DND-41 (cell line): ENCODE measurements at regions not wholly inside any gene's neighbourhood (a gene's known extent, or its start where the extent isn't known, plus 50 kb on each side); places are given as distances from the start of the nearest gene placed in this dataset.

Source experiments
- ATAC-seq: fragments of 200-7000 bp; cut with Tn5 transposase; 3 replicates; pipeline ENCODE4 v1.9.1; 2021; ENCODE audit warnings: low read depth; ENCODE audit not compliant: insufficient read depth
- DNase-seq: peaks from one replicate; pipeline ENCODE4 v3.0.0-alpha.2; 2020
- H2AFZ ChIP-seq: 2 replicates; pipeline ENCODE4 v1.6.0; 2012; ENCODE audit warnings: low read depth, low read length
- H3K27ac ChIP-seq: 2 replicates; pipeline ENCODE4 v1.5.1; 2012; ENCODE audit warnings: low read length, inconsistent platforms
- H3K27me3 ChIP-seq: fragments of 200-600 bp; sonication (generic); 2 replicates; pipeline ENCODE4 v1.6.0; 2012; ENCODE audit warnings: low read length, mild to moderate bottlenecking, inconsistent platforms; ENCODE audit not compliant: insufficient read depth, poor library complexity
- H3K36me3 ChIP-seq: 2 replicates; pipeline ENCODE4 v1.5.1; 2012; ENCODE audit warnings: low read length, inconsistent platforms; ENCODE audit not compliant: insufficient read depth
- H3K4me1 ChIP-seq: 2 replicates; pipeline ENCODE4 v1.5.1; 2012; ENCODE audit warnings: mild to moderate bottlenecking, low read length; ENCODE audit not compliant: insufficient read depth
- H3K4me2 ChIP-seq: 2 replicates; pipeline ENCODE4 v1.6.0; 2012; ENCODE audit warnings: mild to moderate bottlenecking, moderate library complexity, low read length, inconsistent platforms; ENCODE audit not compliant: insufficient read depth
- H3K4me3 ChIP-seq, 2 experiments: fragments of 200-600 bp in 1 of 2; shearing (Covaris generic) in 1 of 2; 2 replicates each; pipeline ENCODE4 v1.5.1; 2012 to 2016; ENCODE audit warnings: inconsistent platforms in 2 of 2, low read length in 2 of 2, mild to moderate bottlenecking in 2 of 2, low read depth in 1 of 2, moderate library complexity in 1 of 2
- H3K79me2 ChIP-seq: 2 replicates; pipeline ENCODE4 v1.6.0; 2012; ENCODE audit warnings: low read length, inconsistent platforms; ENCODE audit not compliant: insufficient read depth
- H3K9ac ChIP-seq: 2 replicates; pipeline ENCODE4 v1.6.0; 2012; ENCODE audit warnings: low read depth, mild to moderate bottlenecking, inconsistent platforms, low read length, moderate library complexity
- H3K9me3 ChIP-seq: 2 replicates; pipeline ENCODE4 v1.5.1; 2012; ENCODE audit warnings: low read length, moderate library complexity, mild to moderate bottlenecking, inconsistent platforms; ENCODE audit not compliant: insufficient read depth, severe bottlenecking
- H4K20me1 ChIP-seq: 2 replicates; pipeline ENCODE4 v1.6.0; 2012; ENCODE audit warnings: low read length; ENCODE audit not compliant: insufficient read depth
- EZH2 ChIP-seq: IDR thresholded peaks from 3 replicates; pipeline ENCODE4 v1.6.1; 2012; ENCODE audit warnings: borderline replicate concordance, low read depth, mild to moderate bottlenecking, moderate library complexity, low read length, inconsistent platforms; ENCODE audit not compliant: severe bottlenecking
- TF ChIP-seq, protein P1 (sequence below): IDR thresholded peaks from 2 replicates; pipeline ENCODE4 v1.5.1; 2012; ENCODE audit warnings: borderline replicate concordance, low read length, moderate library complexity, mild to moderate bottlenecking; ENCODE audit not compliant: poor library complexity, severe bottlenecking; ENCODE audit errors: extremely low read depth

DNA sequence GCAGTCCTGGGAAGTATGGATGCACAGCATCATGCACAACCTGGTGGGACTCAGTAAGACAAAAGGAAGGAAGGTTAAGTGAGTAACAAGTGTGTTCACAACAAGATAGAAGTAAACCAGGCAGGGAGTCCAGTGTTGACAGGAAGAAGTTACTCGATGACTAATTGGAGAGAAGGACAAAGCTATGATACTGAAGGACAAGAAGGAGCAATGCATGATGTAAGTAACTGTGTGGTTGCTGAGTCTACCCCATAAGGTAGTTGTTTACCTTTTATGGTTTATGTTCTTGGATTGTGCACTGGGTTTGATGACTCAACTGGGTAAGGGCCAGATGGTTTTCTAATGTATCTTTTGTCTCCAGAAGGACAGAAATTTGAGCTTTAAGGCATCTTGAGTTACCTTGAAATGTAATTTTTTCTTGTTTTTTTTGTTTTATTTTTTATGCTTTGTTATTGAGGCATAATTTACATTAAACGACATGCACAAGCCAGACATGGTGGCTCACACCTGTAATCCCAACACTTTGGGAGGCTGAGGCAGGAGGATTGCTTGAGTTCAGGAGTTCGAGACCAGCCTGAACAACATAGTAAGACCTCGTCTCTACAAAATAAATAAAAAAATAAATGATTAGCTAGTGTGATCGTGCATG lies 89.2 kb upstream of the CAST start:
- H3K4me1 ChIP-seq: no peaks in the 10 kb centered on the region
- no peak for TF ChIP-seq EZH2
- TF ChIP-seq, protein P1, sequence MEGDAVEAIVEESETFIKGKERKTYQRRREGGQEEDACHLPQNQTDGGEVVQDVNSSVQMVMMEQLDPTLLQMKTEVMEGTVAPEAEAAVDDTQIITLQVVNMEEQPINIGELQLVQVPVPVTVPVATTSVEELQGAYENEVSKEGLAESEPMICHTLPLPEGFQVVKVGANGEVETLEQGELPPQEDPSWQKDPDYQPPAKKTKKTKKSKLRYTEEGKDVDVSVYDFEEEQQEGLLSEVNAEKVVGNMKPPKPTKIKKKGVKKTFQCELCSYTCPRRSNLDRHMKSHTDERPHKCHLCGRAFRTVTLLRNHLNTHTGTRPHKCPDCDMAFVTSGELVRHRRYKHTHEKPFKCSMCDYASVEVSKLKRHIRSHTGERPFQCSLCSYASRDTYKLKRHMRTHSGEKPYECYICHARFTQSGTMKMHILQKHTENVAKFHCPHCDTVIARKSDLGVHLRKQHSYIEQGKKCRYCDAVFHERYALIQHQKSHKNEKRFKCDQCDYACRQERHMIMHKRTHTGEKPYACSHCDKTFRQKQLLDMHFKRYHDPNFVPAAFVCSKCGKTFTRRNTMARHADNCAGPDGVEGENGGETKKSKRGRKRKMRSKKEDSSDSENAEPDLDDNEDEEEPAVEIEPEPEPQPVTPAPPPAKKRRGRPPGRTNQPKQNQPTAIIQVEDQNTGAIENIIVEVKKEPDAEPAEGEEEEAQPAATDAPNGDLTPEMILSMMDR: no peak
- no peaks in the 10 kb centered on the region for H3K9me3 ChIP-seq
- ATAC-seq: no peak
- H4K20me1 ChIP-seq: no peaks in the 10 kb centered on the region
- H3K9ac ChIP-seq: no peak overlapping the region
- no peak overlapping the region for H3K4me3 ChIP-seq
- no peak for DNase-seq
- H3K27ac ChIP-seq: no peak overlapping the region
- no peak overlapping the region for H2AFZ ChIP-seq
- no peak overlapping the region for H3K4me2 ChIP-seq
- no peaks in the 10 kb centered on the region for H3K79me2 ChIP-seq
- peaks cover 13% of the 10 kb centered on the region for H3K27me3 ChIP-seq
- H3K36me3 ChIP-seq: no peaks in the 10 kb centered on the region

DNA sequence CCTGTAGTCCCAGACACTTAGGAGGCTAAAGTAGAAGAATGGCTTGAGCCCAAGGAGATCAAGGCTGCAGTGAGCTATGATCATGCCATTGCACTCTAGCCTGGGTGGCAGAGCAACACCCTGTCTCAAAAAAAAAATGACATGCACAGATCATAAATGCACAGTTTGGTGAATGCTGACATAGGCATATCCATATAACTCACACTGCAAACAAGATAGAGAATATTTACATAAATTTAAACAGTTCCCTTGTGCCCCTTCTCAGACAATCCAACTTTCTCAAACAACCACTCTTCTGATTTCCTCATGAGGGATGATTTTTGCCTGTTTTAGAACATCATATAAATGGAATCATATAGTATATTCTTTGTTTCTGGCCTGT lies 88.7 kb upstream of the CAST start:
- ATAC-seq (no peak), DNase-seq (no peak)
- H3K9me3 ChIP-seq: no peaks in the 10 kb centered on the region
- H3K4me3 ChIP-seq: no peak overlapping the region
- no peak overlapping the region for H3K4me2 ChIP-seq
- no peak overlapping the region for H3K9ac ChIP-seq
- no peaks in the 10 kb centered on the region for H3K36me3 ChIP-seq
- peaks cover 13% of the 10 kb centered on the region for H3K27me3 ChIP-seq
- H4K20me1 ChIP-seq: no peaks in the 10 kb centered on the region
- H2AFZ ChIP-seq: no peak overlapping the region
- H3K79me2 ChIP-seq: no peaks in the 10 kb centered on the region
- H3K27ac ChIP-seq: no peak overlapping the region
- no peaks in the 10 kb centered on the region for H3K4me1 ChIP-seq
- TF ChIP-seq EZH2: no peak
- TF ChIP-seq, protein P1: no peak

GRCh38 chr5:96576876-96577275 lies 85.3 kb upstream of the CAST start:
- Histone ChIP-seq H3K4me1 (no peaks in the 10 kb centered on the region), H3K9me3 (no peaks in the 10 kb centered on the region), H3K9ac (no peak overlapping the region), H3K27ac (no peak overlapping the region), H3K27me3 (no peaks in the 10 kb centered on the region), H3K4me3 (no peak overlapping the region), H4K20me1 (no peaks in the 10 kb centered on the region), H3K4me2 (no peak overlapping the region), H3K36me3 (no peaks in the 10 kb centered on the region), H2AFZ (no peak overlapping the region), H3K79me2 (no peaks in the 10 kb centered on the region)
- TF ChIP-seq, protein P1: no peak
- TF ChIP-seq EZH2: no peak
- ATAC-seq: no peak
- no peak for DNase-seq

DNA sequence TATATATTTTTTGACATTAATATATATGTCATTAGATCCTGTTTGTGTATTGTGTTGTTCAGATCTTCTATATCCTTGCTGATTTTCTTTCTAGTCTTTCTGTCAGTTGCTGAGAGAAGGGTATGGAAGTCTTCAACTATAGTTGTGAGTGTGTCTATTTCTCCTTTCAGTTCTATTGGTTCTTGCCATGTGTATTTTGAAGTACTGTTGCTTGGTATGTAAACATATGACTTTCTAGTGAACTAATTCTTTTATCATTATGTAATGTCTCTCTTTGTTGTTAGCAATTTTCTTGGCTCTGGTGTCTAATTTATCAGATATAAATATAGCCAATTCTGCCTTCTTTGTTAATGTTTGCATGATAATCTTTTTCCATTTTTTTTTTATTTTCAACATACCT lies 84.3 kb upstream of the CAST start:
- no peak for ATAC-seq
- Histone ChIP-seq H3K4me2 (no peak overlapping the region), H3K4me1 (no peaks in the 10 kb centered on the region), H2AFZ (no peak overlapping the region), H3K79me2 (no peaks in the 10 kb centered on the region), H3K27ac (no peak overlapping the region), H3K4me3 (no peak overlapping the region), H4K20me1 (no peaks in the 10 kb centered on the region), H3K27me3 (no peaks in the 10 kb centered on the region), H3K36me3 (no peaks in the 10 kb centered on the region), H3K9me3 (no peaks in the 10 kb centered on the region), H3K9ac (no peak overlapping the region)
- no peak for DNase-seq
- TF ChIP-seq, protein P1: no peak
- TF ChIP-seq EZH2: no peak
